H9 (cell line): ENCODE measurements at regions not wholly inside any gene's neighbourhood (a gene's known extent, or its start where the extent isn't known, plus 50 kb on each side); places are given as distances from the start of the nearest gene placed in this dataset.

ENCODE experiments used
- DNase-seq: peaks from one replicate; pipeline ENCODE4 v3.0.0-alpha.2; 2017
- H2AFZ ChIP-seq: one replicate; pipeline ENCODE4 v1.6.1; 2013; ENCODE audit warnings: mild to moderate bottlenecking, low read length, control low read depth, moderate library complexity
- H2AK5ac ChIP-seq: 2 replicates; pipeline ENCODE4 v1.6.1; 2013; ENCODE audit warnings: low read length, control low read depth, mixed read lengths; ENCODE audit not compliant: insufficient read length
- H2BK120ac ChIP-seq: one replicate; pipeline ENCODE4 v1.6.1; 2013; ENCODE audit warnings: low read depth, mild to moderate bottlenecking, low read length, control low read depth, inconsistent platforms; ENCODE audit not compliant: poor library complexity, severe bottlenecking
- H2BK12ac ChIP-seq: 2 replicates; pipeline ENCODE4 v1.6.1; 2013; ENCODE audit warnings: low read length, control low read depth, mixed read lengths, low read depth; ENCODE audit not compliant: insufficient read length
- H2BK15ac ChIP-seq: 2 replicates; pipeline ENCODE4 v1.6.1; 2013; ENCODE audit warnings: low read depth, low read length, control low read depth
- H2BK20ac ChIP-seq: one replicate; pipeline ENCODE4 v1.6.1; 2013; ENCODE audit warnings: low read depth, mild to moderate bottlenecking, low read length, control low read depth, inconsistent platforms; ENCODE audit not compliant: poor library complexity, severe bottlenecking
- H2BK5ac ChIP-seq: 2 replicates; pipeline ENCODE4 v1.6.1; 2013; ENCODE audit warnings: low read length, control low read depth, mixed read lengths; ENCODE audit not compliant: insufficient read length
- H3K14ac ChIP-seq: 2 replicates; pipeline ENCODE4 v1.6.1; 2013; ENCODE audit warnings: low read length, control low read depth; ENCODE audit not compliant: insufficient read depth
- H3K18ac ChIP-seq: 2 replicates; pipeline ENCODE4 v1.6.1; 2013; ENCODE audit warnings: low read depth, mild to moderate bottlenecking, mixed read lengths, low read length, control low read depth; ENCODE audit not compliant: insufficient read length
- H3K23ac ChIP-seq: 2 replicates; pipeline ENCODE4 v1.6.1; 2013; ENCODE audit warnings: low read length, control low read depth, mixed read lengths, low read depth; ENCODE audit not compliant: insufficient read length
- H3K23me2 ChIP-seq: 2 replicates; pipeline ENCODE4 v1.6.1; 2013; ENCODE audit warnings: low read depth, mild to moderate bottlenecking, mixed read lengths, low read length, control low read depth; ENCODE audit not compliant: insufficient read length, poor library complexity, severe bottlenecking
- H3K27ac ChIP-seq: 2 replicates; pipeline ENCODE4 v1.5.1; 2013; ENCODE audit warnings: low read length, control low read depth, mixed read lengths, low read depth; ENCODE audit not compliant: insufficient read length
- H3K27me3 ChIP-seq: 2 replicates; pipeline ENCODE4 v1.6.1; 2013; ENCODE audit warnings: low read length, control low read depth, inconsistent platforms; ENCODE audit not compliant: insufficient read depth
- H3K4ac ChIP-seq: 2 replicates; pipeline ENCODE4 v1.6.1; 2013; ENCODE audit warnings: low read depth, mild to moderate bottlenecking, control low read depth, inconsistent platforms, low read length, moderate library complexity
- H3K4me1 ChIP-seq: 2 replicates; pipeline ENCODE4 v1.6.1; 2013; ENCODE audit warnings: low read length, control low read depth, inconsistent platforms; ENCODE audit not compliant: insufficient read depth
- H3K4me2 ChIP-seq: 2 replicates; pipeline ENCODE4 v1.6.1; 2013; ENCODE audit warnings: low read length, control low read depth, mixed read lengths; ENCODE audit not compliant: insufficient read length, insufficient read depth
- H3K56ac ChIP-seq: 2 replicates; pipeline ENCODE4 v1.6.1; 2013; ENCODE audit warnings: low read depth, mild to moderate bottlenecking, mixed read lengths, low read length, control low read depth; ENCODE audit not compliant: insufficient read length
- H3K79me1 ChIP-seq: 2 replicates; pipeline ENCODE4 v1.6.1; 2013; ENCODE audit warnings: low read depth, mild to moderate bottlenecking, moderate library complexity, low read length, control low read depth, inconsistent platforms; ENCODE audit not compliant: insufficient read depth, poor library complexity, severe bottlenecking
- H3K79me2 ChIP-seq: 2 replicates; pipeline ENCODE4 v1.6.1; 2013; ENCODE audit warnings: low read length, control low read depth, inconsistent platforms; ENCODE audit not compliant: insufficient read depth
- H3K9ac ChIP-seq: 2 replicates; pipeline ENCODE4 v1.6.1; 2013; ENCODE audit warnings: low read length, control low read depth, mixed read lengths; ENCODE audit not compliant: insufficient read length; ENCODE audit errors: extremely low read depth
- H3K9me3 ChIP-seq: one replicate; pipeline ENCODE4 v1.6.1; 2013; ENCODE audit warnings: low read depth, low read length, inconsistent platforms; ENCODE audit not compliant: control insufficient read depth
- H3T11ph ChIP-seq: one replicate; pipeline ENCODE4 v1.6.1; 2013; ENCODE audit warnings: mild to moderate bottlenecking, low read length, control low read depth, inconsistent platforms
- H4K20me1 ChIP-seq: one replicate; pipeline ENCODE4 v1.6.1; 2013; ENCODE audit not compliant: control insufficient read depth, insufficient read length, insufficient read depth
- H4K5ac ChIP-seq: 2 replicates; pipeline ENCODE4 v1.6.1; 2013; ENCODE audit warnings: low read depth, mild to moderate bottlenecking, mixed read lengths, low read length, control low read depth; ENCODE audit not compliant: insufficient read length
- H4K8ac ChIP-seq: replicated peaks from 2 replicates; pipeline ENCODE4 v1.6.1; 2013; ENCODE audit warnings: low read length, control low read depth, mixed read lengths, low read depth; ENCODE audit not compliant: insufficient read length
- H4K91ac ChIP-seq: 2 replicates; pipeline ENCODE4 v1.6.1; 2013; ENCODE audit warnings: low read depth, mild to moderate bottlenecking, moderate library complexity, mixed read lengths, low read length, control low read depth; ENCODE audit not compliant: insufficient read length
- H3K27ac Mint-ChIP-seq, 3 experiments: 2 replicates in 2 of 3; 3 replicates in 1 of 3; pipeline ENCODE4 v1.8.0; 2020 to 2021; ENCODE audit warnings: mixed read lengths in 3 of 3, mild to moderate bottlenecking in 1 of 3, moderate library complexity in 1 of 3
- H3K27me3 Mint-ChIP-seq: 2 replicates; pipeline ENCODE4 v1.8.0; 2021; ENCODE audit warnings: low read depth, mild to moderate bottlenecking, moderate library complexity, mixed read lengths
- H3K36me3 Mint-ChIP-seq, 3 experiments: 2 replicates in 2 of 3; 3 replicates in 1 of 3; pipeline ENCODE4 v1.8.0; 2020 to 2021; ENCODE audit warnings: low read depth in 3 of 3, mixed read lengths in 3 of 3; ENCODE audit not compliant: insufficient read depth in 1 of 3
- H3K4me1 Mint-ChIP-seq, 2 experiments: 2 replicates each; pipeline ENCODE4 v1.8.0; 2020; ENCODE audit warnings: mixed read lengths in 2 of 2
- H3K4me3 Mint-ChIP-seq, 2 experiments: 2 replicates in 1 of 2; 3 replicates in 1 of 2; pipeline ENCODE4 v1.8.0; 2020 to 2021; ENCODE audit warnings: mild to moderate bottlenecking in 2 of 2, mixed read lengths in 2 of 2, moderate library complexity in 1 of 2
- H3K9me3 Mint-ChIP-seq, 2 experiments: 2 replicates in 1 of 2; 3 replicates in 1 of 2; pipeline ENCODE4 v1.8.0; 2020; ENCODE audit warnings: mild to moderate bottlenecking in 2 of 2, mixed read lengths in 2 of 2, moderate library complexity in 1 of 2
- WGBS: extraction: QIAGEN DNeasy Blood & Tissue Kit; methylation state at CpG from one replicate; pipeline ENCODE4 v1.1.7; 2013; ENCODE audit warnings: missing lambda C conversion rate, low lambda C conversion rate, mixed read lengths; ENCODE audit not compliant: insufficient read length; ENCODE audit errors: extremely low coverage; 5-methylcytosine and 5-hydroxymethylcytosine counted together
- TF ChIP-seq, protein P1 (sequence below): fragments of 200-600 bp; sonication (generic); conservative IDR thresholded peaks from 3 replicates; pipeline ENCODE4 v1.8.0; 2021; ENCODE audit warnings: antibody characterized with exemption, mild to moderate bottlenecking

DNA sequence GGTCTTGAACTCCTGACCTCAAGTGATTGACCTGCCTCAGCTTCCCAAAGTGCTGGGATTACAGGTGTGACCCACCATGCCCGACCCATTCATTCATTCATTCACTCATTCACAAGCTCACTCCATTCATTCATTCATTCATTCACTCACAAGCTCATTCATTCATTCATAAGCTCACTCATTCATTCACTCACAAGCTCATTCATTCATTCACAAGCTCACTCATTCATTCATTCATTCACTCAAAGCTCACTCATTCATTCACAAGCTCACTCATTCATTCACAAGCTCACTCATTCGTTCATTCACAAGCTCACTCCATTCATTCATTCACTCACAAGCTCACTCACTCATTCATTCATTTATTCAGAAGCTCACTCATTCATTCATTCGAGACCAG is 198.6 kb downstream of the SHOX start:
- H3K27ac Mint-ChIP-seq = no peak overlapping the region; a peak in 1 of 7 replicates

More for the DNA sequence above, 198.6 kb downstream of the SHOX start:
- no peak overlapping the region for H3K14ac ChIP-seq
- no peak overlapping the region for H2BK15ac ChIP-seq
- no peak overlapping the region for H2AK5ac ChIP-seq
- no peak overlapping the region for H3K23ac ChIP-seq
- no peaks in the 10 kb centered on the region for H4K20me1 ChIP-seq
- no CpG with 5 or more reads among the region's 3 CpGs for WGBS
- no peak overlapping the region for H3K27ac ChIP-seq
- H4K91ac ChIP-seq = no peak overlapping the region
- H2BK120ac ChIP-seq = no peak overlapping the region
- no peaks in the 10 kb centered on the region for H3K79me2 ChIP-seq
- no peak overlapping the region for H3K4ac ChIP-seq
- no peak overlapping the region for H3T11ph ChIP-seq
- peaks cover 19 to 20% of the 10 kb centered on the region in 2 experiments for H3K4me1 Mint-ChIP-seq
- H3K9me3 Mint-ChIP-seq = peaks cover 17 to 19% of the 10 kb centered on the region in 2 experiments
- H3K23me2 ChIP-seq = no peaks in the 10 kb centered on the region
- no peaks in the 10 kb centered on the region for H3K9me3 ChIP-seq
- no peaks in the 10 kb centered on the region for H3K27me3 ChIP-seq
- no peak overlapping the region for H4K5ac ChIP-seq
- H3K9ac ChIP-seq = no peak overlapping the region
- H3K4me3 Mint-ChIP-seq = no peak overlapping the region
- no peak overlapping the region for H2BK20ac ChIP-seq
- no peak overlapping the region for H3K56ac ChIP-seq
- H3K36me3 Mint-ChIP-seq = peaks cover 4 to 22% (median 5%) of the 10 kb centered on the region in 3 experiments; a peak in 6 of 7 replicates
- H4K8ac ChIP-seq = no peak overlapping the region
- no peaks in the 10 kb centered on the region; the same call in 1 of the 2 replicates for H3K4me1 ChIP-seq
- H3K79me1 ChIP-seq = no peaks in the 10 kb centered on the region
- H2BK5ac ChIP-seq = no peak overlapping the region
- TF ChIP-seq, protein P1, sequence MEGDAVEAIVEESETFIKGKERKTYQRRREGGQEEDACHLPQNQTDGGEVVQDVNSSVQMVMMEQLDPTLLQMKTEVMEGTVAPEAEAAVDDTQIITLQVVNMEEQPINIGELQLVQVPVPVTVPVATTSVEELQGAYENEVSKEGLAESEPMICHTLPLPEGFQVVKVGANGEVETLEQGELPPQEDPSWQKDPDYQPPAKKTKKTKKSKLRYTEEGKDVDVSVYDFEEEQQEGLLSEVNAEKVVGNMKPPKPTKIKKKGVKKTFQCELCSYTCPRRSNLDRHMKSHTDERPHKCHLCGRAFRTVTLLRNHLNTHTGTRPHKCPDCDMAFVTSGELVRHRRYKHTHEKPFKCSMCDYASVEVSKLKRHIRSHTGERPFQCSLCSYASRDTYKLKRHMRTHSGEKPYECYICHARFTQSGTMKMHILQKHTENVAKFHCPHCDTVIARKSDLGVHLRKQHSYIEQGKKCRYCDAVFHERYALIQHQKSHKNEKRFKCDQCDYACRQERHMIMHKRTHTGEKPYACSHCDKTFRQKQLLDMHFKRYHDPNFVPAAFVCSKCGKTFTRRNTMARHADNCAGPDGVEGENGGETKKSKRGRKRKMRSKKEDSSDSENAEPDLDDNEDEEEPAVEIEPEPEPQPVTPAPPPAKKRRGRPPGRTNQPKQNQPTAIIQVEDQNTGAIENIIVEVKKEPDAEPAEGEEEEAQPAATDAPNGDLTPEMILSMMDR = no peak
- no peak overlapping the region for H2BK12ac ChIP-seq
- H3K4me2 ChIP-seq = no peak overlapping the region
- no peak overlapping the region for H3K18ac ChIP-seq
- peaks cover 4% of the 10 kb centered on the region for H3K27me3 Mint-ChIP-seq
- no peak overlapping the region for H2AFZ ChIP-seq
- no peak for DNase-seq
